OCI-LY1 (cell line): ENCODE measurements at regions not wholly inside any gene's neighbourhood (a gene's known extent, or its start where the extent isn't known, plus 50 kb on each side); places are given as distances from the start of the nearest gene placed in this dataset.

Source experiments
- H2AFZ ChIP-seq: fragments of 200-600 bp; sonication (generic), shearing (Covaris generic); 2 replicates; pipeline ENCODE4 v1.6.0; 2014; ENCODE audit warnings: antibody characterized with exemption, mild to moderate bottlenecking, low read length
- H3F3A ChIP-seq: fragments of 200-600 bp; sonication (generic), shearing (Covaris generic); 2 replicates; pipeline ENCODE4 v1.6.0; 2014; ENCODE audit warnings: mild to moderate bottlenecking, antibody characterized with exemption, low read length, moderate library complexity; ENCODE audit not compliant: insufficient read depth
- H3K27ac ChIP-seq: fragments of 200-600 bp; sonication (generic); 2 replicates; pipeline ENCODE4 v1.5.1; 2014; ENCODE audit warnings: low read length, mixed run types, mild to moderate bottlenecking, low read depth; ENCODE audit not compliant: poor library complexity, severe bottlenecking
- H3K27me3 ChIP-seq: fragments of 200-600 bp; sonication (generic); 2 replicates; pipeline ENCODE4 v1.6.0; 2014; ENCODE audit warnings: antibody characterized with exemption, mild to moderate bottlenecking, low read length, moderate library complexity; ENCODE audit not compliant: insufficient read depth
- H3K36me3 ChIP-seq: fragments of 200-600 bp; sonication (generic); 2 replicates; pipeline ENCODE4 v1.6.1; 2014; ENCODE audit warnings: mild to moderate bottlenecking, antibody characterized with exemption, low read length, moderate library complexity, mixed read lengths; ENCODE audit not compliant: insufficient read depth
- H3K4me1 ChIP-seq: fragments of 200-600 bp; sonication (generic); 2 replicates; pipeline ENCODE4 v1.5.1; 2014; ENCODE audit warnings: mild to moderate bottlenecking, low read length, moderate library complexity; ENCODE audit not compliant: insufficient read depth, severe bottlenecking
- H3K4me2 ChIP-seq: fragments of 200-600 bp; sonication (generic), shearing (Covaris generic); 2 replicates; pipeline ENCODE4 v1.6.1; 2014; ENCODE audit warnings: low read length
- H3K4me3 ChIP-seq: fragments of 200-600 bp; sonication (generic); 2 replicates; pipeline ENCODE4 v1.5.1; 2014; ENCODE audit warnings: low read length, low read depth, mild to moderate bottlenecking, mixed read lengths; ENCODE audit not compliant: poor library complexity, severe bottlenecking
- H3K79me2 ChIP-seq: fragments of 200-600 bp; shearing (Covaris generic); 2 replicates; pipeline ENCODE4 v1.6.1; 2016; ENCODE audit warnings: mixed run types, low read length, mixed read lengths; ENCODE audit not compliant: insufficient read depth
- H3K9ac ChIP-seq: fragments of 200-600 bp; sonication (generic), shearing (Covaris generic); 2 replicates; pipeline ENCODE4 v1.6.1; 2014; ENCODE audit warnings: mild to moderate bottlenecking, low read length, mixed read lengths
- H3K9me2 ChIP-seq: fragments of 200-600 bp; sonication (generic), shearing (Covaris generic); 2 replicates; pipeline ENCODE4 v1.6.1; 2014; ENCODE audit warnings: low read depth, mild to moderate bottlenecking, low read length, mixed read lengths
- H3K9me3 ChIP-seq: fragments of 200-600 bp; shearing (Covaris generic); 2 replicates; pipeline ENCODE4 v1.6.1; 2014; ENCODE audit warnings: low read length, mixed read lengths
- H4K20me1 ChIP-seq: fragments of 200-600 bp; sonication (generic), shearing (Covaris generic); 2 replicates; pipeline ENCODE4 v1.6.0; 2016; ENCODE audit warnings: mild to moderate bottlenecking, low read length; ENCODE audit not compliant: insufficient read depth
- EZH2 ChIP-seq: fragments of 200-600 bp; sonication (generic), shearing (Covaris generic); IDR thresholded peaks from 2 replicates; pipeline ENCODE4 v1.8.0; 2017; ENCODE audit warnings: borderline replicate concordance, mixed run types, mild to moderate bottlenecking, antibody characterized with exemption, low read length, moderate library complexity, mixed read lengths
- TF ChIP-seq, protein P1 (sequence below): fragments of 200-600 bp; sonication (generic), shearing (Covaris generic); IDR thresholded peaks from 2 replicates; pipeline ENCODE4 v1.5.1; 2017; ENCODE audit warnings: mild to moderate bottlenecking, antibody characterized with exemption, low read length, moderate library complexity, mixed read lengths

DNA sequence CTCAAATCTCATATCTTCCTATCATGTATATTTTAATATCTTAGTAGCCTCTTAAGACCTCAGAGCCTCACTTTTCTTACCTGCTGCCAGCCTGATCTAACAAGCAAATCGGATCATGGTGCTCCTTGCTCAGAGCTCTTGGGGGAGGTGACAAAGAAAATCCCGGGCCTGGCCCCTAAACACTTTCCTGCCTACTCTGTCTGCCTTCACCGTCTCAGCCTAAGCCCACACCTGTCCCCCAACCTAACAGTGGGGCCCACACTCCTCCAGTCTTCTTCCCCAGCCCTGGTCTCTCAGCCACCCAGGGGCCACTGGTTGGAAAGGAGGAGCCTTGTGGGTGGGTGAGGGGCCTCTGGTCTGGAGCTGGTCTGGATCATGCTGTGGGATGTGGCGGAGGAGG lies 207.3 kb downstream of the HAUS1 start:
- TF ChIP-seq EZH2, result no peak
- TF ChIP-seq, protein P1, sequence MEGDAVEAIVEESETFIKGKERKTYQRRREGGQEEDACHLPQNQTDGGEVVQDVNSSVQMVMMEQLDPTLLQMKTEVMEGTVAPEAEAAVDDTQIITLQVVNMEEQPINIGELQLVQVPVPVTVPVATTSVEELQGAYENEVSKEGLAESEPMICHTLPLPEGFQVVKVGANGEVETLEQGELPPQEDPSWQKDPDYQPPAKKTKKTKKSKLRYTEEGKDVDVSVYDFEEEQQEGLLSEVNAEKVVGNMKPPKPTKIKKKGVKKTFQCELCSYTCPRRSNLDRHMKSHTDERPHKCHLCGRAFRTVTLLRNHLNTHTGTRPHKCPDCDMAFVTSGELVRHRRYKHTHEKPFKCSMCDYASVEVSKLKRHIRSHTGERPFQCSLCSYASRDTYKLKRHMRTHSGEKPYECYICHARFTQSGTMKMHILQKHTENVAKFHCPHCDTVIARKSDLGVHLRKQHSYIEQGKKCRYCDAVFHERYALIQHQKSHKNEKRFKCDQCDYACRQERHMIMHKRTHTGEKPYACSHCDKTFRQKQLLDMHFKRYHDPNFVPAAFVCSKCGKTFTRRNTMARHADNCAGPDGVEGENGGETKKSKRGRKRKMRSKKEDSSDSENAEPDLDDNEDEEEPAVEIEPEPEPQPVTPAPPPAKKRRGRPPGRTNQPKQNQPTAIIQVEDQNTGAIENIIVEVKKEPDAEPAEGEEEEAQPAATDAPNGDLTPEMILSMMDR, result no peak
- no peaks in the 10 kb centered on the region for H4K20me1 ChIP-seq
- H3K9me3 ChIP-seq, result no peaks in the 10 kb centered on the region
- H2AFZ ChIP-seq, result no peak overlapping the region
- no peaks in the 10 kb centered on the region for H3K4me1 ChIP-seq
- no peaks in the 10 kb centered on the region for H3K9me2 ChIP-seq
- H3K4me2 ChIP-seq, result no peak overlapping the region
- no peaks in the 10 kb centered on the region for H3F3A ChIP-seq
- no peak overlapping the region for H3K4me3 ChIP-seq
- H3K36me3 ChIP-seq, result no peaks in the 10 kb centered on the region
- no peak overlapping the region for H3K27ac ChIP-seq
- H3K79me2 ChIP-seq, result no peaks in the 10 kb centered on the region
- H3K9ac ChIP-seq, result no peak overlapping the region
- no peaks in the 10 kb centered on the region for H3K27me3 ChIP-seq

DNA sequence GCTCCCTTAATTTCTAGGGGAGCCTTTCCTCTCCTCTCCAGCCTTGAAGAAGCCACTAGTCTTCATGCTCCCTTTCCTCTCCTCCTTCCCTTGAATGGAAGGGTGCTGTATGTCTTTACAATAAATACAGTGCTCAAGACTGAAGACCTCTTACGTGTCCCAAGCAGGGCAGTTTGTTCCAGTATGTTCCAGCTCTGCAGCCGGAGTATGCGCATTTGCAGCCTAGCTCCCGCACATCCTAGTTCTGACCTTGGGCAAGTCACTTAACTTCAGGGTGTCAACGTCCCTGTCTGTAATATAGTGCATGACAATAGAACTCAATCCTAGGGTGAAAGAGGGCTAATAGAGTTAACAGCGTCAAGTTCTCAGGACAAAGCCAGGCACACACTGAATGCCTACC lies 208.0 kb downstream of the HAUS1 start:
- Histone ChIP-seq H2AFZ (no peak overlapping the region), H3K9me3 (no peaks in the 10 kb centered on the region), H3K9ac (no peak overlapping the region), H4K20me1 (no peaks in the 10 kb centered on the region), H3K36me3 (no peaks in the 10 kb centered on the region), H3K4me2 (no peak overlapping the region), H3K4me3 (no peak overlapping the region), H3K4me1 (no peaks in the 10 kb centered on the region), H3K79me2 (no peaks in the 10 kb centered on the region), H3F3A (no peaks in the 10 kb centered on the region), H3K27me3 (no peaks in the 10 kb centered on the region), H3K27ac (no peak overlapping the region), H3K9me2 (no peaks in the 10 kb centered on the region)
- no peak for TF ChIP-seq EZH2
- TF ChIP-seq, protein P1, result no peak

DNA sequence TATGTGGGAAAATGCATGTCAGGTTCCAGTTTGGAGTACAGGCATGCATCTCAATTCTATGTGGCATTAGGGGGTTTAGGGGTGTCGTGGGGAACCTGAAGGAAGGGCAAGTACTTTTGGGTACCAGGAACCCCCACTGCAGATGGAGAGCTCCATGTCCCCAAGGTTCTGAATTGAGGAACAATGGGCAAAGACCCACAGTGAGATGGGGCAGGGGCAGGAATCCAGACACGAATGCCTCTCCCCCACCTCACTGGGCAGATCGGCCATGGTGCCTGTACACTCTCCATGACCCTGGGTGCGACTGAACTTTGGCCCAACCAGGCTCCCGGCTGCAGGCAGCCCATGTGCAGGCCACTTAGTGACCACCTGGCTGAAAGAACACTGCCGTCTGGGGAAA lies 209.3 kb downstream of the HAUS1 start:
- H3K27me3 ChIP-seq, result no peaks in the 10 kb centered on the region
- no peaks in the 10 kb centered on the region for H4K20me1 ChIP-seq
- no peak overlapping the region for H3K9ac ChIP-seq
- H3K9me2 ChIP-seq, result no peaks in the 10 kb centered on the region
- TF ChIP-seq, protein P1, result no peak
- no peak for TF ChIP-seq EZH2
- H3K9me3 ChIP-seq, result no peaks in the 10 kb centered on the region
- no peak overlapping the region for H2AFZ ChIP-seq
- H3K27ac ChIP-seq, result no peak overlapping the region
- no peaks in the 10 kb centered on the region for H3K4me1 ChIP-seq
- no peaks in the 10 kb centered on the region for H3K36me3 ChIP-seq
- H3K79me2 ChIP-seq, result no peaks in the 10 kb centered on the region
- H3K4me2 ChIP-seq, result no peak overlapping the region
- H3F3A ChIP-seq, result no peaks in the 10 kb centered on the region
- H3K4me3 ChIP-seq, result no peak overlapping the region
